ENCODE measurements at regions not wholly inside any gene's neighbourhood (a gene's known extent, or its start where the extent isn't known, plus 50 kb on each side); places are given as distances from the start of the nearest gene placed in this dataset.
"Not testable (repeated sequence)": the region's sequence is repeated elsewhere in the genome, so short reads cannot be mapped to it uniquely, and the experiment has no call there.

GRCh38 chr12:22826446-22826981, 201.5 kb downstream of the ETNK1 start:
- H3K4me3 Mint-ChIP-seq (ENCODE audit: low read depth); intact Hi-C loops (cut with micrococcal nuclease); H3K27me3 Mint-ChIP-seq (ENCODE audit: low read depth); H3K4me1 Mint-ChIP-seq (ENCODE audit: low read depth); H3K36me3 Mint-ChIP-seq (ENCODE audit: low read depth); H3K9me3 Mint-ChIP-seq; H3K27ac Mint-ChIP-seq; DNase-seq (ENCODE audit: low spot score): not testable (repeated sequence)

GRCh38 chr12:22828066-22828465, 203.1 kb downstream of the ETNK1 start:
- Mint-ChIP-seq H3K27ac (no peak overlapping the region), H3K9me3 (no peaks in the 10 kb centered on the region), H3K27me3 (ENCODE audit: low read depth) (no peaks in the 10 kb centered on the region), H3K36me3 (ENCODE audit: low read depth) (no peaks in the 10 kb centered on the region), H3K4me3 (ENCODE audit: low read depth) (no peak overlapping the region), H3K4me1 (ENCODE audit: low read depth) (no peaks in the 10 kb centered on the region)
- DNase-seq (ENCODE audit: low spot score) = no peak
- intact Hi-C loops (cut with micrococcal nuclease) = no loop called here

GRCh38 chr12:22835431-22835830, 210.5 kb downstream of the ETNK1 start:
- no peaks in the 10 kb centered on the region for H3K36me3 Mint-ChIP-seq (ENCODE audit: low read depth)
- no peak overlapping the region for H3K4me3 Mint-ChIP-seq (ENCODE audit: low read depth)
- no peak for DNase-seq (ENCODE audit: low spot score)
- no peak overlapping the region for H3K27ac Mint-ChIP-seq
- no peaks in the 10 kb centered on the region for H3K9me3 Mint-ChIP-seq
- intact Hi-C loops (cut with micrococcal nuclease) = no loop called here
- H3K4me1 Mint-ChIP-seq (ENCODE audit: low read depth) = no peaks in the 10 kb centered on the region
- no peaks in the 10 kb centered on the region for H3K27me3 Mint-ChIP-seq (ENCODE audit: low read depth)

GRCh38 chr12:22850185-22850584, 225.2 kb downstream of the ETNK1 start:
- no peak overlapping the region for H3K27ac Mint-ChIP-seq
- H3K4me3 Mint-ChIP-seq (ENCODE audit: low read depth) = no peak overlapping the region
- intact Hi-C loops (cut with micrococcal nuclease) = no loop called here
- no peaks in the 10 kb centered on the region for H3K27me3 Mint-ChIP-seq (ENCODE audit: low read depth)
- H3K4me1 Mint-ChIP-seq (ENCODE audit: low read depth) = no peaks in the 10 kb centered on the region
- H3K36me3 Mint-ChIP-seq (ENCODE audit: low read depth) = no peaks in the 10 kb centered on the region
- H3K9me3 Mint-ChIP-seq = no peaks in the 10 kb centered on the region
- no peak for DNase-seq (ENCODE audit: low spot score)

- Mint-ChIP-seq H3K4me1 (ENCODE audit: low read depth) (no peaks in the 10 kb centered on the region), H3K36me3 (ENCODE audit: low read depth) (no peaks in the 10 kb centered on the region), H3K27ac (no peak overlapping the region), H3K4me3 (ENCODE audit: low read depth) (no peak overlapping the region), H3K27me3 (ENCODE audit: low read depth) (no peaks in the 10 kb centered on the region), H3K9me3 (no peaks in the 10 kb centered on the region)
- intact Hi-C loops (cut with micrococcal nuclease) = no loop called here
- DNase-seq (ENCODE audit: low spot score) = no peak
These were observed 226.6 kb downstream of the ETNK1 start for GRCh38 chr12:22851532-22851931.

GRCh38 chr12:22855456-22855855, 230.5 kb downstream of the ETNK1 start:
- DNase-seq (ENCODE audit: low spot score) = no peak
- Mint-ChIP-seq H3K4me1 (ENCODE audit: low read depth) (no peaks in the 10 kb centered on the region), H3K9me3 (no peaks in the 10 kb centered on the region), H3K4me3 (ENCODE audit: low read depth) (no peak overlapping the region), H3K36me3 (ENCODE audit: low read depth) (no peaks in the 10 kb centered on the region), H3K27ac (no peak overlapping the region), H3K27me3 (ENCODE audit: low read depth) (no peaks in the 10 kb centered on the region)
- intact Hi-C loops (cut with micrococcal nuclease) = no loop called here

GRCh38 chr12:22856178-22856577, 231.2 kb downstream of the ETNK1 start:
- no peaks in the 10 kb centered on the region for H3K9me3 Mint-ChIP-seq
- H3K36me3 Mint-ChIP-seq (ENCODE audit: low read depth) = no peaks in the 10 kb centered on the region
- no peak overlapping the region for H3K27ac Mint-ChIP-seq
- no peak overlapping the region for H3K4me3 Mint-ChIP-seq (ENCODE audit: low read depth)
- intact Hi-C loops (cut with micrococcal nuclease) = no loop called here
- H3K27me3 Mint-ChIP-seq (ENCODE audit: low read depth) = no peaks in the 10 kb centered on the region
- H3K4me1 Mint-ChIP-seq (ENCODE audit: low read depth) = no peaks in the 10 kb centered on the region
- no peak for DNase-seq (ENCODE audit: low spot score)

- no peaks in the 10 kb centered on the region for H3K9me3 Mint-ChIP-seq
- H3K36me3 Mint-ChIP-seq (ENCODE audit: low read depth) = no peaks in the 10 kb centered on the region
- no peaks in the 10 kb centered on the region for H3K4me1 Mint-ChIP-seq (ENCODE audit: low read depth)
- no peak overlapping the region for H3K27ac Mint-ChIP-seq
- intact Hi-C loops (cut with micrococcal nuclease) = no loop called here
- H3K27me3 Mint-ChIP-seq (ENCODE audit: low read depth) = no peaks in the 10 kb centered on the region
- no peak overlapping the region for H3K4me3 Mint-ChIP-seq (ENCODE audit: low read depth)
- no peak for DNase-seq (ENCODE audit: low spot score)
These were observed 234.0 kb downstream of the ETNK1 start for GRCh38 chr12:22858849-22859570.

- H3K4me1 Mint-ChIP-seq (ENCODE audit: low read depth) = no peaks in the 10 kb centered on the region
- H3K27me3 Mint-ChIP-seq (ENCODE audit: low read depth) = no peaks in the 10 kb centered on the region
- no peak for DNase-seq (ENCODE audit: low spot score)
- no peaks in the 10 kb centered on the region for H3K9me3 Mint-ChIP-seq
- no peak overlapping the region for H3K4me3 Mint-ChIP-seq (ENCODE audit: low read depth)
- intact Hi-C loops (cut with micrococcal nuclease) = no loop called here
- H3K36me3 Mint-ChIP-seq (ENCODE audit: low read depth) = no peaks in the 10 kb centered on the region
- no peak overlapping the region for H3K27ac Mint-ChIP-seq
These were observed 236.0 kb downstream of the ETNK1 start for GRCh38 chr12:22860926-22861325.

GRCh38 chr12:22865822-22866221, 240.9 kb downstream of the ETNK1 start:
- Mint-ChIP-seq H3K4me1 (ENCODE audit: low read depth) (no peaks in the 10 kb centered on the region), H3K27ac (no peak overlapping the region), H3K9me3 (no peaks in the 10 kb centered on the region), H3K36me3 (ENCODE audit: low read depth) (no peaks in the 10 kb centered on the region), H3K4me3 (ENCODE audit: low read depth) (no peak overlapping the region), H3K27me3 (ENCODE audit: low read depth) (no peaks in the 10 kb centered on the region)
- DNase-seq (ENCODE audit: low spot score) = no peak
- intact Hi-C loops (cut with micrococcal nuclease) = no loop called here

- Mint-ChIP-seq H3K4me3 (ENCODE audit: low read depth) (no peak overlapping the region), H3K27me3 (ENCODE audit: low read depth) (no peaks in the 10 kb centered on the region), H3K9me3 (no peaks in the 10 kb centered on the region), H3K4me1 (ENCODE audit: low read depth) (no peaks in the 10 kb centered on the region), H3K27ac (no peak overlapping the region), H3K36me3 (ENCODE audit: low read depth) (no peaks in the 10 kb centered on the region)
- intact Hi-C loops (cut with micrococcal nuclease) = no loop called here
- DNase-seq (ENCODE audit: low spot score) = no peak
These were observed 241.4 kb downstream of the ETNK1 start for GRCh38 chr12:22866406-22866805.

GRCh38 chr12:22874151-22874550, 249.2 kb downstream of the ETNK1 start:
- intact Hi-C loops (cut with micrococcal nuclease) = no loop called here
- Mint-ChIP-seq H3K36me3 (ENCODE audit: low read depth) (no peaks in the 10 kb centered on the region), H3K4me1 (ENCODE audit: low read depth) (no peaks in the 10 kb centered on the region), H3K9me3 (no peaks in the 10 kb centered on the region), H3K4me3 (ENCODE audit: low read depth) (no peak overlapping the region), H3K27ac (no peak overlapping the region), H3K27me3 (ENCODE audit: low read depth) (no peaks in the 10 kb centered on the region)
- no peak for DNase-seq (ENCODE audit: low spot score)

GRCh38 chr12:22876262-22876661, 251.3 kb downstream of the ETNK1 start:
- Mint-ChIP-seq H3K4me3 (ENCODE audit: low read depth) (no peak overlapping the region), H3K27ac (no peak overlapping the region), H3K9me3 (no peaks in the 10 kb centered on the region), H3K27me3 (ENCODE audit: low read depth) (no peaks in the 10 kb centered on the region), H3K4me1 (ENCODE audit: low read depth) (no peaks in the 10 kb centered on the region), H3K36me3 (ENCODE audit: low read depth) (no peaks in the 10 kb centered on the region)
- intact Hi-C loops (cut with micrococcal nuclease) = no loop called here
- no peak for DNase-seq (ENCODE audit: low spot score)

- Mint-ChIP-seq H3K4me1 (ENCODE audit: low read depth) (no peaks in the 10 kb centered on the region), H3K27me3 (ENCODE audit: low read depth) (no peaks in the 10 kb centered on the region), H3K4me3 (ENCODE audit: low read depth) (no peak overlapping the region), H3K9me3 (no peaks in the 10 kb centered on the region), H3K36me3 (ENCODE audit: low read depth) (no peaks in the 10 kb centered on the region), H3K27ac (no peak overlapping the region)
- no peak for DNase-seq (ENCODE audit: low spot score)
- intact Hi-C loops (cut with micrococcal nuclease) = no loop called here
These were observed 254.2 kb downstream of the ETNK1 start for GRCh38 chr12:22879203-22879602.

Measured in activated T-helper 2 cell treated with anti-CD3 and anti-CD28 coated beads, Interferon-gamma antibody, Interleukin-2, Interleukin-4, amounts not matched to agents 10 μg/mL and 5 μg/mL and 100 μg/mL, durations not matched to agents 14 hours and 24 hours and 36 hours (primary cell).